ENCODE measurements at regions not wholly inside any gene's neighbourhood (a gene's known extent, or its start where the extent isn't known, plus 50 kb on each side); places are given as distances from the start of the nearest gene placed in this dataset.
"Not testable (repeated sequence)": the region's sequence is repeated elsewhere in the genome, so short reads cannot be mapped to it uniquely, and the experiment has no call there.

GRCh38 chr4:138790706-138791340, 224.8 kb upstream of the NOCT start:
- no peak for DNase-seq

- DNase-seq: no peak
Measured at GRCh38 chr4:138789796-138790195, 225.8 kb upstream of the NOCT start.

GRCh38 chr4:138788857-138789256, 226.7 kb upstream of the NOCT start:
- no peak for DNase-seq

- no peak for DNase-seq
Measured at GRCh38 chr4:138788267-138788790, 227.3 kb upstream of the NOCT start.

GRCh38 chr4:138779761-138780160, 235.8 kb upstream of the NOCT start:
- DNase-seq: not testable (repeated sequence)

- DNase-seq: no peak
Measured at GRCh38 chr4:138775890-138776289, 239.7 kb upstream of the NOCT start.

GRCh38 chr4:138775489-138775888, 240.1 kb upstream of the NOCT start:
- DNase-seq: no peak

- DNase-seq: no peak
Measured at GRCh38 chr4:138774940-138775339, 240.6 kb upstream of the NOCT start.

GRCh38 chr4:138774125-138774524, 241.5 kb upstream of the NOCT start:
- DNase-seq: not testable (repeated sequence)

- no peak for DNase-seq
Measured at GRCh38 chr4:138773321-138773720, 242.3 kb upstream of the NOCT start.

- DNase-seq: no peak
Measured at GRCh38 chr4:138772366-138772765, 243.2 kb upstream of the NOCT start.

GRCh38 chr4:138770818-138771217, 244.8 kb upstream of the NOCT start:
- no peak for DNase-seq

GRCh38 chr4:138766332-138766731, 249.2 kb upstream of the NOCT start:
- no peak for DNase-seq

GRCh38 chr4:138765442-138765841, 250.1 kb upstream of the NOCT start:
- DNase-seq: no peak

- DNase-seq: no peak
Measured at GRCh38 chr4:138761638-138762220, 253.9 kb upstream of the NOCT start.

- no peak for DNase-seq
Measured at GRCh38 chr4:138759554-138759902, 256.1 kb upstream of the NOCT start.

GRCh38 chr4:138758876-138759553, 256.6 kb upstream of the NOCT start:
- DNase-seq: no peak

- no peak for DNase-seq
Measured at GRCh38 chr4:138758196-138758595, 257.4 kb upstream of the NOCT start.

- no peak for DNase-seq
Measured at GRCh38 chr4:138757432-138757831, 258.1 kb upstream of the NOCT start.

- DNase-seq: no peak
Measured at GRCh38 chr4:138756519-138756918, 259.1 kb upstream of the NOCT start.

- no peak for DNase-seq
Measured at GRCh38 chr4:138751309-138751708, 264.3 kb upstream of the NOCT start.

- DNase-seq: no peak
Measured at GRCh38 chr4:138749303-138749702, 266.3 kb upstream of the NOCT start.

GRCh38 chr4:138741766-138742377, 273.7 kb upstream of the NOCT start:
- no peak for DNase-seq
